ENCODE measurements at regions not wholly inside any gene's neighbourhood (a gene's known extent, or its start where the extent isn't known, plus 50 kb on each side); places are given as distances from the start of the nearest gene placed in this dataset.

DNA sequence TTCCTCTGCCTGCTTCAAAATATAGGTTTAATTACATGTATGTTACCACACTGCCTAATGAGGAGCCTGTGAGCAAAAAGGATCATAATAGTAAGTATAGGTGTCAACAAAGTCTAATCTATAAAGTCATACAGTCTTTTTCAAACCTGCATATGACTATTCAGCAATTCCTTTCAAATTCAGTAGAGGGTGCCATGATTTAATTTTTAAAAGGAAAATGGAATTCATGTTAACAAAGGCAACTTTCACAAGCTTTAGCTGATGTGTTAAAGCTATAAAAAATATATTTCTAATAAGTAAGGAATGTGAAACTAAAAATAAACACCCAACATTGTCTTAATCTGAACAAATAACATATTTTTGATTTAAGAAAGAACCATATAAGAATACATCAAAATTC lies 52.1 kb downstream of the MPP7 start:
- DNase-seq (ENCODE audit: low read depth) = peak; percentile 47
- H3K4me3 ChIP-seq (replicated peaks; ENCODE audit: low read depth, low read length) = no peak overlapping the region
- TF ChIP-seq, protein P1, sequence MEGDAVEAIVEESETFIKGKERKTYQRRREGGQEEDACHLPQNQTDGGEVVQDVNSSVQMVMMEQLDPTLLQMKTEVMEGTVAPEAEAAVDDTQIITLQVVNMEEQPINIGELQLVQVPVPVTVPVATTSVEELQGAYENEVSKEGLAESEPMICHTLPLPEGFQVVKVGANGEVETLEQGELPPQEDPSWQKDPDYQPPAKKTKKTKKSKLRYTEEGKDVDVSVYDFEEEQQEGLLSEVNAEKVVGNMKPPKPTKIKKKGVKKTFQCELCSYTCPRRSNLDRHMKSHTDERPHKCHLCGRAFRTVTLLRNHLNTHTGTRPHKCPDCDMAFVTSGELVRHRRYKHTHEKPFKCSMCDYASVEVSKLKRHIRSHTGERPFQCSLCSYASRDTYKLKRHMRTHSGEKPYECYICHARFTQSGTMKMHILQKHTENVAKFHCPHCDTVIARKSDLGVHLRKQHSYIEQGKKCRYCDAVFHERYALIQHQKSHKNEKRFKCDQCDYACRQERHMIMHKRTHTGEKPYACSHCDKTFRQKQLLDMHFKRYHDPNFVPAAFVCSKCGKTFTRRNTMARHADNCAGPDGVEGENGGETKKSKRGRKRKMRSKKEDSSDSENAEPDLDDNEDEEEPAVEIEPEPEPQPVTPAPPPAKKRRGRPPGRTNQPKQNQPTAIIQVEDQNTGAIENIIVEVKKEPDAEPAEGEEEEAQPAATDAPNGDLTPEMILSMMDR (IDR thresholded peaks at IDR 0.05; ENCODE audit: low read length, missing control alignments) = peak; percentile 49

DNA sequence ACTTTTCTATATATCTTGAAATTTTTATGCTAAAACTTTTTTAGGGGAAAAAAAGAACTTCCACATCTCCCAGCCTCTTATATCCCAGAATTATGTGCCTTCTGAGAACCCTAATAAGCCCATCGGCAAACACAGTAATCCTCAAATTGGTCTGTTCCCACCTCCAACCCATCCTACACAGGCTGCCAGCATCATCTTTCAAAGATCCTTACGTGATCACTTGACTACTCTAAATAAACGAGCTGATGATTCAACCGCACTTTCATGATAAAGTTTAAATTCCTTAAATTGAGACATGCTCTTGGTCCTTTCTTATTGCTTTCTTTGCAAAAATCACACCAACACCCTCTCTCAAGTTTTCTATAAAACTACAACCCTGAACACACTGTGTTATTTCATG lies 52.5 kb downstream of the MPP7 start:
- no peak overlapping the region for H3K4me3 ChIP-seq (replicated peaks; ENCODE audit: low read depth, low read length)
- no peak for DNase-seq (ENCODE audit: low read depth)
- TF ChIP-seq, protein P1 (IDR thresholded peaks at IDR 0.05; ENCODE audit: low read length, missing control alignments) = no peak

DNA sequence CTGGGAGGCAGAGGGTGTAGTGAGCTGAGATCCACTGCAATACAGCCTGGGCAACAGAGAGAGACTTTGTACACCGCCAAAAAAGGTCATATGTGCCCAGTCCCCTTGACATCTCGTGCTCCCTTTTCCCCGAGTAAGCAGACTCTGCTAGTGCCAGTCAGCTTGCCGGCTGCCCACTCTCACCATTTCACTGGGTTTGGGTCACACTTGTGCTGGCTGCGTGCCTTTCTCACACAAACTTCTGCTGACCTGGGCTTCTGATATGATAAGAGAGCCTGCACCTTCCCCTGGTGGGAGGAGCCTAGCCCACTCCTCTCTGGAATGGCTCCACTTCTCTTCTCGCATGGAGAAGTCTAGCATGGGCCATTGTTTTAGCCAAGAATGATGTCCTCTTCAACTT lies 53.4 kb downstream of the MPP7 start:
- no peak overlapping the region for H3K4me3 ChIP-seq (replicated peaks; ENCODE audit: low read depth, low read length)
- DNase-seq (ENCODE audit: low read depth) = no peak
- TF ChIP-seq, protein P1 (IDR thresholded peaks at IDR 0.05; ENCODE audit: low read length, missing control alignments) = no peak

DNA sequence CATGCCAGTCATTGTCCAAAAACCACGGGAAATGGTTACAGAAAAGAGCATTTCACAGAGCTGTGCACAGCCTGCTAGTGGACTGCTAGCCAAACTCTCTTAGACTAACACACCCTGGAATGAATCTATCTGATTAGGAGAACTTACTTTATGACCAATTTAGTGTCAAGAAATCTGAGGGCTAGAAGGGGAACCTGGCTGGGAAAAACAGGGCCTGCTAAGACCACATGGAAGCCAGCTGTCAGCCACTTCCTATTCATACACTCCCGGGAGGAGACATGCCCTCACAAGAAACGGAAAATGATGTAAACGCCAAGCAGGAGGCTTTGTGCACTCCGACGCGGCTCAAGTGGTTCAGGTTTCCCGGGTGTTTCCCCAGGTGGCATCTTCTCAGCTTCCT lies 54.8 kb downstream of the MPP7 start:
- peak; percentile 29 for DNase-seq (ENCODE audit: low read depth)
- no peak overlapping the region for H3K4me3 ChIP-seq (replicated peaks; ENCODE audit: low read depth, low read length)
- TF ChIP-seq, protein P1 (IDR thresholded peaks at IDR 0.05; ENCODE audit: low read length, missing control alignments) = no peak

DNA sequence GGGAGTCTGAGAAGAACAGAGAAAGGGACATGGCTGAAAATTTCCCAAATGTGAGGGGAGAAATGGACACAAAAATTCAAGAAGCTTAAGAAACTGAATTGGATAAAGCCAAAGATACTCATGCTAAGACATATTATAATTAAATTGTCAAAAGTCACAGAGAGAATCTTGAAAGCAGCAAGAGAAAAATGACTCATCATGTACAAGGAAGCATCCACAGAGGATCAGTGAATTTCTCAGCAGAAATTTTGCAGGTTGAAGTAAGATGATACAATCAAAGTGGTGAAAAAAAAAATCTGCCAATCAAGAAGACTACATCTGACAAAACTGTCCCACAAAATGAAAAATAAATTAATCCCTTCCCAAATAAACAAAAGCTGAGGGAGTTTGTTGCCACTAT lies 56.8 kb downstream of the MPP7 start:
- no peak for DNase-seq (ENCODE audit: low read depth)
- H3K4me3 ChIP-seq (replicated peaks; ENCODE audit: low read depth, low read length) = no peak overlapping the region
- TF ChIP-seq, protein P1 (IDR thresholded peaks at IDR 0.05; ENCODE audit: low read length, missing control alignments) = no peak

DNA sequence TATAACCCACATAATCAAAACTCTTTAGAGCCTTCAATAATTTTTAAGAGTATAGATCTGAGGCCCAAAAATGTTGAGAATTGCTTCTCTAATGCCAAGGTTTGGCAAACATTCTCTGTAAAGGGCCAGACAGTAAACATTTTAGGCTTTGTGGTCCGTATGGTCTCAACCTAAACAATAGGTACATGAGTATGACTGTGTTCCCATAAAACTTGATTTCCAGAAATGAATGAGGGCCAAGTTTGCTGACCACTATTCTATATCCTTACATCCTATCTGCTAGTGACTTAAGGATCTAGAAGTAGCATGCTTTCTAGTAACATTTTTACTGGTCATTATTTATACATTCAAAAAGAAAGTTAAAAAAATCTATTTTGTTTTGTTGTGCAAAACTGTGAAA lies 58.9 kb downstream of the MPP7 start:
- DNase-seq (ENCODE audit: low read depth) = no peak
- TF ChIP-seq, protein P1 (IDR thresholded peaks at IDR 0.05; ENCODE audit: low read length, missing control alignments) = no peak

DNA sequence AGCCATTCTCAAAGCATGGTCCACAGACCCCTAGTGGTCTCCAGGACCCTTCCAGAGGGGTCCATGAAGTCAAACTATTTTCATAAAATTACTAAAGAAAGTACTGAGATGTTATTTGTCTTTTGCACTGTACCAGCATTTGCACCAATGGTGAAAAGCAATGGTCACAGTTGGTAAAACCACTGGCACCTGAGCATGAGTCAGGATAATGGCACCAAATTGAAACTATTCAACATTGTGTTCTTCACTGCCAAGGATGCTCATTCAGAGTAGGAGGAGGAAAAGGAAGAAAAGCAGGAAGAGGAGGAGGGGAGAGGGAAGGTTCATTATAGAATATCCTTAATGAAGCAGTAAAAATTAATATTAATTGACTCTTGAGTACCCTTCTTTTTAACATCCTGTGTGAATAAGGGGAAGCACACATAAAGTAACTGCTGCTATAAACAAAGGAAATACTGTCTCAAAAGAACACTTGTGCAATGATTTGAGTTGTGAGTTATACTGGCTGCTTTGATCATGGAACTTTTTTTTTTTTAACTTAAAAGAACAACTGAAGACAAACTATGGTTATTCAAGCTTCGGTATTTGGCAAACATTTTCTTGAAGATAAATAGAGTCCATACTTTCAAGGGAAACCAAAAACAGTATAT lies 60.2 kb downstream of the MPP7 start:
- H3K4me3 ChIP-seq (replicated peaks; ENCODE audit: low read depth, low read length) = no peak overlapping the region
- DNase-seq (ENCODE audit: low read depth) = no peak
- TF ChIP-seq, protein P1 (IDR thresholded peaks at IDR 0.05; ENCODE audit: low read length, missing control alignments) = no peak

More for the DNA sequence above, 58.9 kb downstream of the MPP7 start:
- H3K4me3 ChIP-seq (replicated peaks; ENCODE audit: low read depth, low read length) = no peak overlapping the region

Data from fibroblast of pulmonary artery (primary cell).